ENCODE measurements at regions not wholly inside any gene's neighbourhood (a gene's known extent, or its start where the extent isn't known, plus 50 kb on each side); places are given as distances from the start of the nearest gene placed in this dataset.
"Not testable (repeated sequence)": the region's sequence is repeated elsewhere in the genome, so short reads cannot be mapped to it uniquely, and the experiment has no call there.

GRCh38 chr5:28823231-28823630 lies 1784.8 kb upstream of the CDH9 start:
- DNase-seq = no peak

GRCh38 chr5:28822071-28822470 lies 1783.7 kb upstream of the CDH9 start:
- DNase-seq = no peak

GRCh38 chr5:28810751-28811136 lies 1772.4 kb upstream of the CDH9 start:
- DNase-seq = no peak

- DNase-seq = no peak
Observed at GRCh38 chr5:28809811-28810750, 1771.7 kb upstream of the CDH9 start.

GRCh38 chr5:28808967-28809810 lies 1770.8 kb upstream of the CDH9 start:
- DNase-seq = no peak

- DNase-seq = no peak
Observed at GRCh38 chr5:28807195-28807729, 1768.9 kb upstream of the CDH9 start.

- DNase-seq = not testable (repeated sequence)
Observed at GRCh38 chr5:28799035-28799434, 1760.6 kb upstream of the CDH9 start.

GRCh38 chr5:28788954-28789353 lies 1750.6 kb upstream of the CDH9 start:
- DNase-seq = no peak

GRCh38 chr5:28780083-28780692 lies 1741.8 kb upstream of the CDH9 start:
- DNase-seq = no peak

- no peak for DNase-seq
Observed at GRCh38 chr5:28779161-28779754, 1740.9 kb upstream of the CDH9 start.

- no peak for DNase-seq
Observed at GRCh38 chr5:28770307-28770706, 1731.9 kb upstream of the CDH9 start.

GRCh38 chr5:28766565-28767158 lies 1728.3 kb upstream of the CDH9 start:
- peak; percentile 9 for DNase-seq

- DNase-seq = no peak
Observed at GRCh38 chr5:28751396-28751795, 1713.0 kb upstream of the CDH9 start.

- DNase-seq = no peak
Observed at GRCh38 chr5:28750251-28750650, 1711.9 kb upstream of the CDH9 start.

- no peak for DNase-seq
Observed at GRCh38 chr5:28748446-28748845, 1710.1 kb upstream of the CDH9 start.

GRCh38 chr5:28743716-28744110 lies 1705.3 kb upstream of the CDH9 start:
- DNase-seq = no peak

GRCh38 chr5:28743025-28743715 lies 1704.8 kb upstream of the CDH9 start:
- DNase-seq = no peak

GRCh38 chr5:28737682-28738081 lies 1699.3 kb upstream of the CDH9 start:
- no peak for DNase-seq

- DNase-seq = no peak
Observed at GRCh38 chr5:28737222-28737621, 1698.8 kb upstream of the CDH9 start.

GRCh38 chr5:28734396-28734795 lies 1696.0 kb upstream of the CDH9 start:
- no peak for DNase-seq

- no peak for DNase-seq
Observed at GRCh38 chr5:28729067-28729466, 1690.7 kb upstream of the CDH9 start.

GRCh38 chr5:28726815-28727214 lies 1688.4 kb upstream of the CDH9 start:
- no peak for DNase-seq
